HUES64 (cell line): ENCODE measurements at regions not wholly inside any gene's neighbourhood (a gene's known extent, or its start where the extent isn't known, plus 50 kb on each side); places are given as distances from the start of the nearest gene placed in this dataset.

ENCODE experiments used
- H3K27ac ChIP-seq: 2 replicates; pipeline ENCODE4 v1.7.0; 2013; ENCODE audit warnings: low read depth, low read length, inconsistent platforms
- H3K27me3 ChIP-seq: 2 replicates; pipeline ENCODE4 v1.6.1; 2013; ENCODE audit warnings: mild to moderate bottlenecking, low read length; ENCODE audit not compliant: insufficient read depth
- H3K36me3 ChIP-seq: 2 replicates; pipeline ENCODE4 v1.6.1; 2013; ENCODE audit warnings: mild to moderate bottlenecking, low read length; ENCODE audit not compliant: insufficient read depth
- H3K4me1 ChIP-seq: 2 replicates; pipeline ENCODE4 v1.6.1; 2013; ENCODE audit warnings: mild to moderate bottlenecking, low read length, moderate library complexity; ENCODE audit not compliant: insufficient read depth
- H3K4me3 ChIP-seq: 2 replicates; pipeline ENCODE4 v1.5.1; 2013; ENCODE audit warnings: mild to moderate bottlenecking, low read length, moderate library complexity
- H3K9ac ChIP-seq: 2 replicates; pipeline ENCODE4 v1.6.1; 2013; ENCODE audit warnings: mild to moderate bottlenecking, low read depth, low read length
- H3K9me3 ChIP-seq: 2 replicates; pipeline ENCODE4 v1.6.1; 2013; ENCODE audit warnings: low read depth, low read length; ENCODE audit not compliant: insufficient read depth
- WGBS: fragments of 150-250, 120-280 bp; methylation state at CpG from one replicate; pipeline ENCODE4 v1.1.7; 2013; ENCODE audit warnings: missing lambda C conversion rate; 5-methylcytosine and 5-hydroxymethylcytosine counted together

GRCh38 chr2:58299123-58299522 lies 58.0 kb upstream of the FANCL start:
- WGBS = 100% methylated on average over 1 of the region's 1 CpG
- no peaks in the 10 kb centered on the region for H3K27me3 ChIP-seq

GRCh38 chr2:58293056-58293455 lies 51.9 kb upstream of the FANCL start:
- no peak overlapping the region for H3K27ac ChIP-seq
- H3K27me3 ChIP-seq = no peaks in the 10 kb centered on the region
- H3K9me3 ChIP-seq = no peaks in the 10 kb centered on the region
- WGBS = 100% methylated on average over 1 of the region's 1 CpG
- no peak overlapping the region for H3K4me3 ChIP-seq
- H3K9ac ChIP-seq = no peak overlapping the region
- H3K36me3 ChIP-seq = no peaks in the 10 kb centered on the region
- H3K4me1 ChIP-seq = no peaks in the 10 kb centered on the region

More at GRCh38 chr2:58299123-58299522, 58.0 kb upstream of the FANCL start:
- Histone ChIP-seq H3K4me1 (no peaks in the 10 kb centered on the region), H3K9me3 (peaks cover 4% of the 10 kb centered on the region; the same call in 1 of the 2 replicates), H3K9ac (no peak overlapping the region), H3K27ac (no peak overlapping the region), H3K4me3 (no peak overlapping the region), H3K36me3 (no peaks in the 10 kb centered on the region)

- Histone ChIP-seq H3K9ac (no peak overlapping the region), H3K27me3 (no peaks in the 10 kb centered on the region), H3K36me3 (no peaks in the 10 kb centered on the region), H3K27ac (no peak overlapping the region), H3K4me1 (no peaks in the 10 kb centered on the region), H3K9me3 (no peaks in the 10 kb centered on the region), H3K4me3 (no peak overlapping the region)
- 90% methylated on average over 3 of the region's 4 CpGs for WGBS
Measured at GRCh38 chr2:58291726-58292438, 50.8 kb upstream of the FANCL start.
